WI38 (cell line): ENCODE measurements at regions not wholly inside any gene's neighbourhood (a gene's known extent, or its start where the extent isn't known, plus 50 kb on each side); places are given as distances from the start of the nearest gene placed in this dataset.

Experiments used
- H3K4me3 ChIP-seq: 2 replicates; pipeline ENCODE4 v1.5.1; 2011; ENCODE audit warnings: low read depth, mild to moderate bottlenecking, control low read depth, low read length
- CTCF ChIP-seq: IDR thresholded peaks from 2 replicates; pipeline ENCODE4 v1.5.1; 2012; ENCODE audit warnings: low read depth, mild to moderate bottlenecking, control low read depth, low read length

- no peak for TF ChIP-seq CTCF
- H3K4me3 ChIP-seq: peak overlapping the region; percentile 5; the same call in 1 of the 2 replicates
These were observed 141.7 kb upstream of the SERP2 start for GRCh38 chr13:44231786-44232516.

DNA sequence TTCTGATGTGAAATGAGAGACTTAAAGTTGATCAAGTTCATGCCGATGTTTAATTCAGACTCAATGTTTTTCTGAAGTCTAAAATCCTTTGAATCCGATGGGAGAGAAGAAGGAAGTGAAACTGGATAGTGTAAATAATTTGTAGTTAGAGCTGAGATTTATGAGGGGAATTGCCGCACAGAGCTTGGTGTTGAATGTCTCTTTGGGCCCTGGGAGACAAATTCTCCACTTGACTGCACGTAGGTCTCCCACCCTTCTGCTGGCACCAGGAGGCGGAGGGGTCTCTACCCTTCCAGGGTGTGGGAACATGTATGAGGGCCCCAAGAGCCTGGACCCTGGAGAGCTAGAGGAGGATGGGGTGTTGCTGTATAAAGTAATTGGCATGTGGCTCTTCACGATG lies 140.8 kb upstream of the SERP2 start:
- H3K4me3 ChIP-seq: no peak overlapping the region
- no peak for TF ChIP-seq CTCF

DNA sequence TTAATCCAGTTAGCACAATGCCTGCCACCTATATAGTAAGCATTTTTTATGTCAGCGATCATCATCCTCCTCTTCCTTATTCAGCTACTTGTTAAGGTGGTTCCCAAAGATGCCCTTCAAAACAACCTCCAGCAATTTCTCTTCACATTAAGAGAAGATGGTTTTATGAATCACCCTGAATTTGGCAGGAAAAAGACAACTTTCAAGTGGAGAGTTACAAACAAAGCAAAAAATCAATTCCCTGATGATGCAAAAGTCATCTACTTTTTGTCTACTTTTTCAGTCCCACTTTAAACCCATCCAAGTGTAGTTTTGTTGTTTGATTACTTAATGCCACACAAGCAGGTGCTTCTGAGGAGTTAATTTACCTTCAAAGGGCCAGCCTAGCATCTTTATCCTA lies 139.1 kb upstream of the SERP2 start:
- TF ChIP-seq CTCF: no peak
- no peak overlapping the region for H3K4me3 ChIP-seq

DNA sequence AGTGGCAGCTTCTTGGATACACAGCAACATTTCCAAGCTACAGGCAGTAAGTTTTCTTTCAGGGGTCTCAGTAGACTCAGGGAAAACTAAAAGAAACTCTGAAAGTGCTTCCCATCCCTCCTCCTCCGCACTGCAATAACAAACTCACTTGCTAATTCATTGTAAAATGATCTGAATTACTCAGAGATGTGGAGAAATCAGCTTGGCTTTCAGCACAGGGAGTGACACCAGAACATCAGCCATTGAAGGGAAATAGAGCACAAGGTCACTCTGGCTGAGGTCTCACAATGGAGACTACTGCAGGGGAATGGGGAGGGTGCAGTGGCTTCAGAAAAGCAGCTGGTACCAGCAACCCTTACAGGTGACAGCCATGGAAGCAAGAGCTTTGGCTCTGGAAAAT lies 137.3 kb upstream of the SERP2 start:
- no peak overlapping the region for H3K4me3 ChIP-seq

GRCh38 chr13:44236801-44237207 lies 136.8 kb upstream of the SERP2 start:
- no peak overlapping the region for H3K4me3 ChIP-seq
- no peak for TF ChIP-seq CTCF

More for the DNA sequence above, 137.3 kb upstream of the SERP2 start:
- TF ChIP-seq CTCF: no peak

- no peak for TF ChIP-seq CTCF
- H3K4me3 ChIP-seq: no peak overlapping the region
These were observed 136.3 kb upstream of the SERP2 start for GRCh38 chr13:44237276-44237767.

- TF ChIP-seq CTCF: no peak
- H3K4me3 ChIP-seq: no peak overlapping the region
These were observed 135.7 kb upstream of the SERP2 start for GRCh38 chr13:44237881-44238421.
